ENCODE measurements at regions not wholly inside any gene's neighbourhood (a gene's known extent, or its start where the extent isn't known, plus 50 kb on each side); places are given as distances from the start of the nearest gene placed in this dataset.
"Not testable (repeated sequence)": the region's sequence is repeated elsewhere in the genome, so short reads cannot be mapped to it uniquely, and the experiment has no call there.

GRCh38 chr9:31418419-31418818 lies 966.0 kb upstream of the ACO1 start:
- TF ChIP-seq EZH2 (IDR thresholded peaks at IDR 0.05; ENCODE audit: borderline replicate concordance, low read depth, low read length, severe bottlenecking): no peak
- TF ChIP-seq GATA2 (IDR thresholded peaks at IDR 0.05; ENCODE audit: insufficient read depth, insufficient read length, low read depth, low read length): no peak
- no peak for TF ChIP-seq FOS (IDR thresholded peaks at IDR 0.05; ENCODE audit: borderline replicate concordance, insufficient read depth, low read length)
- TF ChIP-seq POLR2A (IDR thresholded peaks at IDR 0.05; ENCODE audit: low read depth, low read length): no peak
- no peak for TF ChIP-seq JUN (IDR thresholded peaks at IDR 0.05; ENCODE audit: borderline replicate concordance, insufficient read depth, insufficient read length, low read depth)
- TF ChIP-seq MAX (IDR thresholded peaks at IDR 0.05; ENCODE audit: insufficient read depth, insufficient read length): no peak
- no peak for TF ChIP-seq MYC (IDR thresholded peaks at IDR 0.05; ENCODE audit: low read depth, low read length)
- TF ChIP-seq CTCF (IDR thresholded peaks at IDR 0.05; ENCODE audit: extremely low read depth in 1 of 2, insufficient read depth in 1 of 2, low read depth in 1 of 2, low read length in 2 of 2): no peak
- no peak for TF ChIP-seq POLR2AphosphoS5 (IDR thresholded peaks at IDR 0.05; ENCODE audit: insufficient read depth, low read depth, low read length)
- Histone ChIP-seq H3K27me3 (ENCODE audit: control insufficient read depth in 2 of 2, insufficient read depth in 2 of 2, low read length in 2 of 2) (no peaks in the 10 kb centered on the region), H3K9me1 (replicated peaks; ENCODE audit: control insufficient read depth, extremely low read depth, insufficient read depth, low read length) (no peaks in the 10 kb centered on the region), H3K4me3 (replicated peaks in 1 of 3; ENCODE audit: insufficient read depth in 1 of 3, low read depth in 1 of 3, low read length in 3 of 3) (no peak overlapping the region), H4K20me1 (replicated peaks; ENCODE audit: control insufficient read depth, extremely low read depth, insufficient read depth, low read length) (no peaks in the 10 kb centered on the region), H3K9ac (replicated peaks; ENCODE audit: extremely low read depth, insufficient read depth, low read length) (no peak overlapping the region), H2AFZ (ENCODE audit: low read depth, low read length) (no peak overlapping the region), H3K36me3 (ENCODE audit: control insufficient read depth in 2 of 2, extremely low read depth in 1 of 2, insufficient read depth in 2 of 2, low read length in 2 of 2) (no peaks in the 10 kb centered on the region), H3K4me2 (ENCODE audit: insufficient read depth, low read length) (no peak overlapping the region), H3K27ac (ENCODE audit: insufficient read depth, low read depth, low read length) (no peak overlapping the region), H3K9me3 (replicated peaks; ENCODE audit: control insufficient read depth, insufficient read depth, low read length) (no peaks in the 10 kb centered on the region), H3K79me2 (ENCODE audit: control insufficient read depth, insufficient read depth, low read length) (no peaks in the 10 kb centered on the region), H3K4me1 (ENCODE audit: control insufficient read depth, extremely low read depth, insufficient read depth, low read length) (no peaks in the 10 kb centered on the region)
- CTCF ChIA-PET: interaction anchor here (1.4 kb wide), 1 partner anchor 9 kb away, joined by 3 read pairs; no protein-coding TSS in a partner anchor
- intact Hi-C loops (cut with micrococcal nuclease): no loop called here
- no TSS peak for BruUV-seq (replicated peaks)
- dilution Hi-C loops (cut with MboI; ENCODE audit: extremely low pct_ligation_motif_present, low sequenced_read_pairs): no loop called here
- DNase-seq (ENCODE audit: low read depth, low spot score): no peak
- POLR2A ChIA-PET: no interaction called here
- FAIRE-seq: no peak

GRCh38 chr9:31443630-31444457 lies 940.6 kb upstream of the ACO1 start:
- H3K79me2 ChIP-seq (ENCODE audit: control insufficient read depth, insufficient read depth, low read length); H3K9me3 ChIP-seq (replicated peaks; ENCODE audit: control insufficient read depth, insufficient read depth, low read length); H3K9me1 ChIP-seq (replicated peaks; ENCODE audit: control insufficient read depth, extremely low read depth, insufficient read depth, low read length); H3K4me1 ChIP-seq (ENCODE audit: control insufficient read depth, extremely low read depth, insufficient read depth, low read length); H3K27ac ChIP-seq (ENCODE audit: insufficient read depth, low read depth, low read length); H3K27me3 ChIP-seq (ENCODE audit: control insufficient read depth in 2 of 2, insufficient read depth in 2 of 2, low read length in 2 of 2); CTCF ChIA-PET; H2AFZ ChIP-seq (ENCODE audit: low read depth, low read length); BruUV-seq (replicated peaks); H3K4me3 ChIP-seq (replicated peaks in 1 of 3; ENCODE audit: insufficient read depth in 1 of 3, low read depth in 1 of 3, low read length in 3 of 3); FAIRE-seq; DNase-seq (ENCODE audit: low read depth, low spot score); H3K4me2 ChIP-seq (ENCODE audit: insufficient read depth, low read length); H3K9ac ChIP-seq (replicated peaks; ENCODE audit: extremely low read depth, insufficient read depth, low read length); POLR2A ChIA-PET; H3K36me3 ChIP-seq (ENCODE audit: control insufficient read depth in 2 of 2, extremely low read depth in 1 of 2, insufficient read depth in 2 of 2, low read length in 2 of 2); H4K20me1 ChIP-seq (replicated peaks; ENCODE audit: control insufficient read depth, extremely low read depth, insufficient read depth, low read length); intact Hi-C loops (cut with micrococcal nuclease); dilution Hi-C loops (cut with MboI; ENCODE audit: extremely low pct_ligation_motif_present, low sequenced_read_pairs): not testable (repeated sequence)
